ENCODE measurements at regions not wholly inside any gene's neighbourhood (a gene's known extent, or its start where the extent isn't known, plus 50 kb on each side); places are given as distances from the start of the nearest gene placed in this dataset.

DNA sequence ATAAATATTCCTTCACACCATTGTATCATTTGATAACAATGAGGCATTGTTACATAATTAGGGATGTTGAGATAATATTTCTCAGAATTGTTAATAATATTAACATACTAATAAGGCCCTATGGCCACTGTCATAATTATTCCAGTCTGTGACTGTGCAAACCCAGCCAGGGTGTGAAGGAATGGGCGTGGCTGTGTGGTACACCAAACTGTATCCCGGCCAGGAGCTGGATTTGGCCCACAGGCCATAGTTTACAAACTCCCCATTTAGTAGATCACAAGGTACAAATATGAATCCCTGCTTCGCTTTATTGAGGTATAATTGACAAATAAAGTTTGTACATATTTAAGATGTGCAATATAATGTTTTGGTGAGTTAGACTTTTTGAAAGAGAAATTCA lies 894.7 kb downstream of the C6orf118 start:
- no peak for DNase-seq (ENCODE audit: low read depth in 3 of 3, low spot score in 2 of 3)

DNA sequence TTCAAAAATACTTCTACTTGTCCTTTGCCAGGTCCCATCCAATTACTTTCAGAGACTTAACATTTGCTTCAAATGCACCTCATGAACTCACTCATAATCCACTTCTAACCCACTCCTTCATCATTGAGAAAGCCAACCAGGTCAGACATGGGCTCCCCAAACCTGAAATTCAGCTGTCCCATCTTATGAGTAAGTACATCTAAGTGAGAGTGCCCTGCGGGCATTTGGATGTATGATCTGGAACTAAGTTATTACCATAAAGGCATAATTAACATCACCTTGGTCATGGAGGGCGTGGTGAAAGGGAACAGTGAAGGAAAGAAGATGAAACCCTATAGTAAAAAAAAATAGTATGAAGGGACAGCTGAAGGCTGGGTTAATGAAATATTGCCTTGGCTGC lies 896.8 kb downstream of the C6orf118 start:
- DNase-seq (ENCODE audit: low read depth in 3 of 3, low spot score in 2 of 3) = no peak

- DNase-seq (ENCODE audit: low read depth in 3 of 3, low spot score in 2 of 3) = no peak
Observed at GRCh38 chr6:164410017-164410416, 899.4 kb downstream of the C6orf118 start.

DNA sequence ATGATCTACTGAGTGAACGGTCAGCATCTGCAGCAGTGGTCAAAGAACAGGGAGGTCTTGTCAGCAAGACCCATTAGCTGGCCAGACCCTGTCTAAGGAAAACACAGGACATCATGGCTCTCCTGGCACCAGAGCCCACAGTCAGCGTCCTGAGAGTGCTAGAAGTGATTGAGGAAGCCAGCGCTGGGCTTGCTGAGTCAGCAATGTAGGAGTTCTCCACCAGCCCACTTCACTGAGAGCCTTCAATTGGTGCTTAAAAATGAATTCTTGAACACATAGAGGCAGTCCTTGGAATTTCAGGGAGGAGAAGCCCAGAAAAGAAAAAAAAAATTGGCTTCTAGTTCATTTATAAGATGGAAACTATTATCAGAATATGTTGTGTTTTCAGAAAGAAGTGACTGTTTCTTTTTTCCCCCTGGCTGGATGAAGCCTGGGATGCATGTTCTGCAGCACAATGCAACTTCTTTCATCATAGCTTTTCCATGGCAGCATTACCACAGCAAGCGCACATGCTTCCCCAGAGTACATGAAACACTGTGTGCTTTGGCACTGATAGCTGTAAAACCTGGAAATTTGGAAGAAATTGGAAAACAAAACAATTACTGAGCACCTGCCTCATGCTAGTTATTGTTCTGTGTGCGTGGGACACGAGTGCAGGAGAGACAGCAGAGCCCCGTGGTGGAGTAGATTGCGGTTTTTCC lies 899.9 kb downstream of the C6orf118 start:
- no peak for DNase-seq (ENCODE audit: low read depth in 3 of 3, low spot score in 2 of 3)

DNA sequence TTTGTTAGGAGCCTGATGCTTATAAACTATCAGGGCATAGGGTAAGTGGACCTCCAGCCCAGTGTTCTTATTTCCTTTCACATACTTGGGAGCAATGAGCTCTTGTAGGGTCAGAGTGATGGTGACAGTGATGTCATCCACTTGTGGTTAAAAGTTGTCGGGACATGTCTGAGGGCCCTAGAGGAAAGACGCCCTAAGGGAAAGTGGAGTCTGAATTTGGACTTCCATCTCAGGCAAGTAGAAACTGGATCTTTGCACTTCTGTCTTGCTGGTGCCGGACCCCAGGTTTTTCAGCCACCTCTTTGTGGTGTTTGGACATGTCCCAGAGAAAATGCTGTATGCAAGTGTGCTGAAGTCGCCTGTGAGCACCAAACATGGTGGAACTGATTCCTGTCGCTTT lies 900.5 kb downstream of the C6orf118 start:
- no peak for DNase-seq (ENCODE audit: low read depth in 3 of 3, low spot score in 2 of 3)

GRCh38 chr6:164404812-164405488 lies 904.5 kb downstream of the C6orf118 start:
- no peak for DNase-seq (ENCODE audit: low read depth in 3 of 3, low spot score in 2 of 3)

GRCh38 chr6:164401871-164402270 lies 907.5 kb downstream of the C6orf118 start:
- no peak for DNase-seq (ENCODE audit: low read depth in 3 of 3, low spot score in 2 of 3)

GRCh38 chr6:164398647-164399046 lies 910.8 kb downstream of the C6orf118 start:
- no peak for DNase-seq (ENCODE audit: low read depth in 3 of 3, low spot score in 2 of 3)

DNA sequence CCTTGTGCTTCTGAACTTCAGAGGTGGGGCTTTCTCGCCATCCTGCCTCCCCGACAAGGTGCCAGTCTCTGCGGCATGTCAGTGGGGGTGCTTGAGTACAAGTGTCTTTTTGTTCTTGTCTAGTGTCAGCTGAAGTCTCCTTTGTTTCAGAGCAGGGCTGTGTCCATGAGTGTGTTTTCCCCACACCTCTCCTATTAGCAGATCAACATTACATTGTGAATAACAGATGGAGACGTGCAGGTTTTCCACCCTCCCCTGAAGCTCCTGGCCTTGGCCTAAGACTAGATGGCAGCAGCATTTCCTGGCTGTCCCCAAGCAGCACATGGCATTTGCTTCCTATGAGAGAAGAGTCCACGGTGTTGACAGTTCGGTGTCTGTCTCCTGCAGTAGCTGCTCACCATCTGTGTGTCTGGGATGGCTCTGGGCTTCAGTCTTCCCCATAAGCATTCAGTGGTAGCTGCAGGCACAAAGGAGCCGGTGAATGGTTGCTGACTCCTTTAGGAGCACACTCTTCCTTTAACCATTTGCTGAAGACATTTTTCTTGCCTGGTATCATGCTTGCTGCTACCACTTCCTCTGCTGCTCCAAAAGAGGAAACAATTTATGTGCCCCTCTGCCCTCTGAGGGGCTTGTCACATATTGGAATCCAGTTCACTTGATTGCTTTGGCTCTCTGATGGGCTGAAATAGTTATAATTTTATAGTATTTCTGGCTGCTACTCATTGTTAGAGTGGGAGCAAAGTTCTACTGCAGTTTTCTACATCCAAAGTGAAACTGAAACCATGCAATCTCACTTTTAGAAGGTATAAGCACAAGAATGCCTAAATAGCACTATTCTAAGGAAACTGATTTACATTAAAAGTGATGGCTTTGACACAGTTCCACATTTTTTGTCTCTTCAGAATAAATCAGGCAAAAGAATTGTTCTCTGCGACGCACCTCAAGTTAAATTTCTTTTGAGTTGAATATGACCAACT lies 913.0 kb downstream of the C6orf118 start:
- DNase-seq (ENCODE audit: low read depth in 3 of 3, low spot score in 2 of 3) = no peak

DNA sequence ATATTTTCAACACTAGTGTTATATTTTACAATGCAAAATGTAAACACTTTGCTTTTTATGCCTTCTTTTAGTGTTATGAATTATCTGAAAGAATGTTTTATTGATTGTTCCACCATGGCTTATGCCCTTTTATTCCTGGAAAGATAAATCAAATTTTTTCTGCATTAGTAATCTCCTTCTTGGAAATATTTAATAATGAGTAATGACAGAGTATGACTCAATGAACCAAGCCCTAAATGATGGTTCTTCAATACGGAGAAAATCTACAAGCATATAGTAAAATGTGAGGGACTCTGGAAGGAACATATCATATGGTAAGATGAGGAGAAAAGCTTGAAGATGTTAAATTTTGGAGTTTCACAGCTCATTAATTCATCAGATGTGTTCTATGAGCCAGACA lies 929.6 kb downstream of the C6orf118 start:
- DNase-seq (ENCODE audit: low read depth in 3 of 3, low spot score in 2 of 3) = no peak

DNA sequence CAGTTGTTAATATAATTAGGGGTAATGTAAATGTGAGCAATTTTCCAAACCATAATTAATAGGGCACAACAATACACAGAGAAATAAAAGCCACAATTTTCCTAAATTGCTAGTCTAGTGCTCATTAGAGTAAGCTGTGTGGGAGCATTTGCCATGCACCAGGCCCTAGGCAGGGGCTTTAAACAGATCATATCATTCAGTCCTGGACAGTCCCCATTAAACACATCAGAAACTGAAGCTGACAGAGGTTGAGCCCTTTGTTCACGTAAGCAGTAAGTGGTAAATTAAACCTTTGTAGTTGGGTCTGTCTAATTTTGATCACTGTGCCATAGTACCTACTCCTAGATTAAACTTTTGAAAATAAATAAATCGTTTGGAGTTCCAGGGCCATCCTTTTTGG lies 931.1 kb downstream of the C6orf118 start:
- no peak for DNase-seq (ENCODE audit: low read depth in 3 of 3, low spot score in 2 of 3)

GRCh38 chr6:164377348-164377918 lies 932.0 kb downstream of the C6orf118 start:
- DNase-seq (ENCODE audit: low read depth in 3 of 3, low spot score in 2 of 3) = no peak

DNA sequence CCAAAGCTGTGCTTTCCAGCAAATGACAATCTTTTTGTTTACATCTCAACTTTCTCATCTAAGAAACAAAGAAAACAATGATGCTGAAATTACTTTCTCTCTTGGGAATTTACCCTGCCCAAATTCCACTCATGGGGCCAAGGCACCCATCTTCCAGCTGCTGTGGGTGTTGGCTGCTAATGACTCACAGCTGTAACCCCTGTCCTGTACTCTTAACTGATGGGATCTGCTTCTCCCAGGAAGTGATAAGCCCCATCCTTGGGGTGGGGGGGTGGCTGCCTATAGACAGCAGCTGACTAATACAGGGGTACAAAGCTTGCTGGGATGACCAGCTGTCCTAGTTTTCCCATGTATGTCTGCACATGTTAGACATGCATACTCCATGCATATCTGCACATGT lies 938.6 kb downstream of the C6orf118 start:
- DNase-seq (ENCODE audit: low read depth in 3 of 3, low spot score in 2 of 3) = no peak

DNA sequence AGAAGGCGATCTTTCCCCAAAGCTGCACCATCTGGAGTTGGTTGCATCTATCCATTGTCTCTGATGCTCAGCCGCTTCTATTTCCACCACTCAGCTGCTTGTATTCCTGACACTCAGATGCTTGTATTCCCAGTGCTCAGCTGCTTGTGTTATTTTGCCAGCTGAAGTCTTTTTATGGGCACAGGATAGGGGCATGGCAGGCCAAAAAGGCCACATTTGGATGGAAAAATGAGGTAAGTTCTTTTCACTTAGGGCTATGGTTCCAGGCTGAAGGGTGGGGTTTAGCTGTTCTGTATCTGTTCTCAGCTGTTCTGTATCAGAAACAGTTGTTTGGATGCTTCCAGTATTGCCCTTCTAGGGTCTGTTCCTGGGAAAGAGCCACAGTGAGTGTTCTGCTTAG lies 944.9 kb downstream of the QKI start:
- no peak for DNase-seq (ENCODE audit: low read depth in 3 of 3, low spot score in 2 of 3)

DNA sequence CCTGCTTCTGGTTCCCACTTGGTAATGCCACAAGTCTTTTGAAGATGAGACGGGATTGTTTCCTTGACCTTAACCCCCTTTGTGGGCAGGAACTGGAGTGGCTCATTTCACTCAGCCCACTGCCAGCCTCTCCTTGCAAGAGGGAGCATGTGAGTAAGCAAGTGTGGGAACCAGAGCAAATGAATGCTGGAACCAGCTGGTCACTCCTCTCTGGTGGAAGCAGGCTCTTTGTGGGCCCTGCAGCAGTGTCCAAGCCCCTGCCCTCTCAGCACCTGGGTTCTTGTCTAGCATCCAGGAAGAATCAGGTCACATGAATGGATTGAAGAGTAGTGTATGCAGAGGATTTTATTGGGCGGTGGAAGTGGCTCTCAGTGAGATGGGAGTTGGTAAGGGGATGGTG lies 944.5 kb downstream of the QKI start:
- DNase-seq (ENCODE audit: low read depth in 3 of 3, low spot score in 2 of 3) = no peak

DNA sequence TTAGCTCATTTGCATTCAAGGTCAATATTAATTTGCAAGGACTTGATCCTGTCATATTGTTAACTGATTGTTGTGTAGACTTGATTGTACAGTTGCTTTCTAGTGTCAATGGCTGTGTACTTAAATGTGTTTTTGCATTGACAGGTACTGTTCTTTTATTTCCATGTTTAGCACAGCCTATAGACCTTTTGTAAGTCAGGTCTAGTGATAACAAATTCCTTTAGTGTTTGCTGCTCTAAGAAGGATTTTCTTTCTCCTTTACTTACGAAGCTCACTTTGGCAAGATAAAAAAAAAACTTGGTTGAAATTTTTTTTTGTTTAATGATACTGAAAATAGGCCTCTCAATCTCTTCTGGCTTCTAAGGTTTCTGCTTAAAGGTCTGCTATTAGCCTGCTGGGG lies 942.3 kb downstream of the QKI start:
- DNase-seq (ENCODE audit: low read depth in 3 of 3, low spot score in 2 of 3) = no peak

- DNase-seq (ENCODE audit: low read depth in 3 of 3, low spot score in 2 of 3) = no peak
Observed at GRCh38 chr6:164347455-164347854, 932.9 kb downstream of the QKI start.

DNA sequence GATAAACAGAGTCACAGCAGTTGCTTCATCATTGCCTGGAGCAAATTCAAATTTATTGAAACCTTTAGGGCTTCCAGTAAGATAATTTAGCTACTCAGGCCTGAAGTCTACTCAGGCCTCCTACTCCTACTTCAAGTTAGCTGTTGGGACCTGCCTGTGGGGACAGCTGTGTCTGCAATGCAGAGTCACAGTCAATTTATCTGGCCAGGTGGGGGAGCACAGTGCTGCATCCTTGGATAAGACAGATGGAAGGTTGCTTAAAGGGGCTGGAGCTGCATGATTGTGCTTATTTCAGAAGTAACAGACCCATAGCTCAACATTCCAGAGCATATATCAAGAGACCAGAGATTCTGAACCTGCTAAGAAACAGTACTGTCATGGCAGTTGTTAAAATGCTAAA lies 932.1 kb downstream of the QKI start:
- DNase-seq (ENCODE audit: low read depth in 3 of 3, low spot score in 2 of 3) = no peak

- DNase-seq (ENCODE audit: low read depth in 3 of 3, low spot score in 2 of 3) = no peak
Observed at GRCh38 chr6:164345806-164346496, 931.4 kb downstream of the QKI start.

DNA sequence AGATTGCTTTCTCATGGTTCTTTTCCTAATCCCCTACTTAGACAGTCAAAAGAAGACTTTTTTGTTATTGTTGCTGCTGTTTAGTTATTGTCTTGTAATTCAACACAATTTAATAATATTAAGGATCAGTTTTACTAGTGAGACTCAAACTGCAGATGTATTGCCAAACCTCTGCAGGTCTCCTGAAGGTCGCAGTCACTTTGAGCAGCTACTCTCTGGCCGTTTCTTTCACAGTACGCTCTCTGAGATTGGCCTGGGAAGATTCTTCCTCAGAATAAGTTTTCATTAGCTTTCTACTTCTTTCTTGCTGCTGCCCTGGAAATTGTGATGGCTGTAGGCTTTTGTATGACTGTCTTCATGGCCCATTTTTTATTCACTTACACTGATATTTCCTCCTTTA lies 930.8 kb downstream of the QKI start:
- DNase-seq (ENCODE audit: low read depth in 3 of 3, low spot score in 2 of 3) = no peak

Data from right renal cortex interstitium (tissue), 3 donors.